ENCODE measurements at regions not wholly inside any gene's neighbourhood (a gene's known extent, or its start where the extent isn't known, plus 50 kb on each side); places are given as distances from the start of the nearest gene placed in this dataset.

DNA sequence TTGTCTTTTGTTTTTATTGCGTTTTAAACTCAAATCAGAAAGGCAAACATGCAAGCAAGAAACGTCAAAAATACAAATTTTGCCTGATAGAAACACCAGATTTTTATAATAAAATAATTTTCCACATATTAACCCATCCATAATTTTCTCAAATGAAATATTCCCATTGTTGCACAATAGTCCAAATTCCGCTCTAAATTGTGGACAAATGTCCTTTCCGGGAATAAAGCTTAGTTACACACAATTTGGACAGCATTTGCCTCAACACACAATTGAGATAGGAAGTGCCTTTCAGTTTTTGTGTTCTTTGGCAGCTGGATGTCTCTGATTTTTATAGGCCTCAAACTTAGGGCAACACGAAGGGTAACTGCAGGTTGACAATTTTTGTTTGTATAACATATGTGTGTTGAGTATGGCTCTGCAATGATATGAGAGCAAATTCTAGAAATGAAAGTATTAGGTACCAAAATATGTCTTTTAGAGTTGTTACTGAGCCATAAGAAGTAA, 105.8 kb downstream of the DIO2 start:
- H3K27ac ChIP-seq (ENCODE audit: low read length) = no peak overlapping the region
- H3K27me3 ChIP-seq (ENCODE audit: insufficient read depth, low read depth, low read length) = no peaks in the 10 kb centered on the region
- H3K4me3 ChIP-seq (ENCODE audit: low read length) = no peak overlapping the region
- no peak overlapping the region for H3K9ac ChIP-seq (ENCODE audit: low read length)
- H3K79me2 ChIP-seq (replicated peaks; ENCODE audit: insufficient read depth, low read length) = no peaks in the 10 kb centered on the region
- no peak overlapping the region for H3K4me2 ChIP-seq (ENCODE audit: low read length)
- H3K9me3 ChIP-seq (ENCODE audit: low read length) = no peaks in the 10 kb centered on the region
- H3K36me3 ChIP-seq (ENCODE audit: insufficient read depth, low read length) = no peaks in the 10 kb centered on the region
- no peak overlapping the region for H2AFZ ChIP-seq (ENCODE audit: low read depth, low read length)
- TF ChIP-seq, protein P1, sequence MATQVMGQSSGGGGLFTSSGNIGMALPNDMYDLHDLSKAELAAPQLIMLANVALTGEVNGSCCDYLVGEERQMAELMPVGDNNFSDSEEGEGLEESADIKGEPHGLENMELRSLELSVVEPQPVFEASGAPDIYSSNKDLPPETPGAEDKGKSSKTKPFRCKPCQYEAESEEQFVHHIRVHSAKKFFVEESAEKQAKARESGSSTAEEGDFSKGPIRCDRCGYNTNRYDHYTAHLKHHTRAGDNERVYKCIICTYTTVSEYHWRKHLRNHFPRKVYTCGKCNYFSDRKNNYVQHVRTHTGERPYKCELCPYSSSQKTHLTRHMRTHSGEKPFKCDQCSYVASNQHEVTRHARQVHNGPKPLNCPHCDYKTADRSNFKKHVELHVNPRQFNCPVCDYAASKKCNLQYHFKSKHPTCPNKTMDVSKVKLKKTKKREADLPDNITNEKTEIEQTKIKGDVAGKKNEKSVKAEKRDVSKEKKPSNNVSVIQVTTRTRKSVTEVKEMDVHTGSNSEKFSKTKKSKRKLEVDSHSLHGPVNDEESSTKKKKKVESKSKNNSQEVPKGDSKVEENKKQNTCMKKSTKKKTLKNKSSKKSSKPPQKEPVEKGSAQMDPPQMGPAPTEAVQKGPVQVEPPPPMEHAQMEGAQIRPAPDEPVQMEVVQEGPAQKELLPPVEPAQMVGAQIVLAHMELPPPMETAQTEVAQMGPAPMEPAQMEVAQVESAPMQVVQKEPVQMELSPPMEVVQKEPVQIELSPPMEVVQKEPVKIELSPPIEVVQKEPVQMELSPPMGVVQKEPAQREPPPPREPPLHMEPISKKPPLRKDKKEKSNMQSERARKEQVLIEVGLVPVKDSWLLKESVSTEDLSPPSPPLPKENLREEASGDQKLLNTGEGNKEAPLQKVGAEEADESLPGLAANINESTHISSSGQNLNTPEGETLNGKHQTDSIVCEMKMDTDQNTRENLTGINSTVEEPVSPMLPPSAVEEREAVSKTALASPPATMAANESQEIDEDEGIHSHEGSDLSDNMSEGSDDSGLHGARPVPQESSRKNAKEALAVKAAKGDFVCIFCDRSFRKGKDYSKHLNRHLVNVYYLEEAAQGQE (IDR thresholded peaks at IDR 0.05; ENCODE audit: borderline replicate concordance) = no peak
- TF ChIP-seq EZH2 (IDR thresholded peaks at IDR 0.05; ENCODE audit: borderline replicate concordance, insufficient read depth, low read length, poor library complexity, severe bottlenecking) = no peak
- no peak for TF ChIP-seq SMC3 (conservative IDR thresholded peaks at IDR 0.05; ENCODE audit: poor library complexity)
- no peak for TF ChIP-seq EP300 (conservative IDR thresholded peaks at IDR 0.05; ENCODE audit: poor library complexity, severe bottlenecking)
- TF ChIP-seq TAF1 (IDR thresholded peaks at IDR 0.05; ENCODE audit: low read depth) = no peak
- TF ChIP-seq CTCF (IDR thresholded peaks at IDR 0.05; ENCODE audit: poor library complexity, severe bottlenecking) = no peak
- no peak for TF ChIP-seq RAD21 (conservative IDR thresholded peaks at IDR 0.05)
- TF ChIP-seq POLR2AphosphoS5 (IDR thresholded peaks at IDR 0.05) = no peak
- no peak for TF ChIP-seq MXI1 (conservative IDR thresholded peaks at IDR 0.05; ENCODE audit: poor library complexity, severe bottlenecking)
- H3K9me2 ChIP-seq (ENCODE audit: insufficient read depth, low read length) = no peaks in the 10 kb centered on the region
- H4K20me1 ChIP-seq (ENCODE audit: insufficient read depth) = no peaks in the 10 kb centered on the region
- H3F3A ChIP-seq (ENCODE audit: insufficient read depth, low read length, poor library complexity, severe bottlenecking) = no peaks in the 10 kb centered on the region

DNA sequence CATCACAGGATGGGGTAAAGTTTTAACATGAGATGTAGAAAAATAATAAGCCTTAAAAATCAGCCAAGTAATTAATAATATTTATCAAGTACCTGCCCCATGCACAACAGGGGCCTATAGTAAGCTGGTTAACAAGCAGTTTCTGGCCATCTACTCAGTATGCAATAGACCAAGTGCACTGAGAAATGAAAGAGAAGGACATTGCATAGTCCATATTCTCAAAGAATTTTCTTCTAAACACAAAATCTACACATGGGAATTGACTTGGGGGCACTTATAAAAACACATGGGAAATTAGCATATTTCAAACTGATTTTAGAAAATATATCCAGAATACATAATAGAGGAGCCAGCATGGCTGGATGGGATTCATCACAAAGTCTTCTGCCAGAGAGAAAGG, 109.5 kb downstream of the DIO2 start:
- H3K27ac ChIP-seq (ENCODE audit: low read length) = no peak overlapping the region
- no peaks in the 10 kb centered on the region for H3K36me3 ChIP-seq (ENCODE audit: insufficient read depth, low read length)

More for the DNA sequence above, 109.5 kb downstream of the DIO2 start:
- Histone ChIP-seq H3K9me2 (ENCODE audit: insufficient read depth, low read length) (no peaks in the 10 kb centered on the region), H2AFZ (ENCODE audit: low read depth, low read length) (no peak overlapping the region), H3F3A (ENCODE audit: insufficient read depth, low read length, poor library complexity, severe bottlenecking) (no peaks in the 10 kb centered on the region), H3K27me3 (ENCODE audit: insufficient read depth, low read depth, low read length) (no peaks in the 10 kb centered on the region), H4K20me1 (ENCODE audit: insufficient read depth) (no peaks in the 10 kb centered on the region), H3K4me3 (ENCODE audit: low read length) (no peak overlapping the region), H3K4me2 (ENCODE audit: low read length) (no peak overlapping the region), H3K9me3 (ENCODE audit: low read length) (no peaks in the 10 kb centered on the region), H3K9ac (ENCODE audit: low read length) (no peak overlapping the region), H3K79me2 (replicated peaks; ENCODE audit: insufficient read depth, low read length) (no peaks in the 10 kb centered on the region)
- TF ChIP-seq MXI1 (conservative IDR thresholded peaks at IDR 0.05; ENCODE audit: poor library complexity, severe bottlenecking) (no peak), TAF1 (IDR thresholded peaks at IDR 0.05; ENCODE audit: low read depth) (no peak), POLR2AphosphoS5 (IDR thresholded peaks at IDR 0.05) (no peak), SMC3 (conservative IDR thresholded peaks at IDR 0.05; ENCODE audit: poor library complexity) (no peak), EP300 (conservative IDR thresholded peaks at IDR 0.05; ENCODE audit: poor library complexity, severe bottlenecking) (no peak), EZH2 (IDR thresholded peaks at IDR 0.05; ENCODE audit: borderline replicate concordance, insufficient read depth, low read length, poor library complexity, severe bottlenecking) (no peak), RAD21 (conservative IDR thresholded peaks at IDR 0.05) (no peak), CTCF (IDR thresholded peaks at IDR 0.05; ENCODE audit: poor library complexity, severe bottlenecking) (no peak)
- TF ChIP-seq, protein P1 (IDR thresholded peaks at IDR 0.05; ENCODE audit: borderline replicate concordance) = no peak

All from neural cell (in vitro differentiated cells).